H1 (cell line): ENCODE measurements at regions not wholly inside any gene's neighbourhood (a gene's known extent, or its start where the extent isn't known, plus 50 kb on each side); places are given as distances from the start of the nearest gene placed in this dataset.

Experiments
- CTCF ChIA-PET: fragments of 300-600 bp; sonication (Branson Sonifier 250); formaldehyde crosslinking; loops from one replicate; lab custom pipeline; 2021; ENCODE audit not compliant: partially characterized antibody; lab: Charles Lee
- POLR2A ChIA-PET: fragments of 300-600 bp; sonication (Branson Sonifier 250); formaldehyde crosslinking; loops from one replicate; lab custom pipeline; 2021; ENCODE audit warnings: inconsistent platforms; ENCODE audit not compliant: partially characterized antibody; lab: Charles Lee
- DNase-seq, 2 experiments: peaks; one replicate each; pipeline versions ENCODE4 v3.0.0 to v3.0.0-alpha.2; 2010 to 2022; ENCODE audit warnings: low spot score in 2 of 2, low read depth in 1 of 2, mixed read lengths in 1 of 2
- FAIRE-seq: peaks from 2 replicates; lab custom pipeline; 2011; peaks lifted over from hg19 to GRCh38; lab: Jason Lieb, UNC
- H2AFZ ChIP-seq: 2 replicates; pipeline ENCODE4 v1.8.1; 2012; ENCODE audit warnings: low read length, inconsistent platforms
- H2AK5ac ChIP-seq: 2 replicates; pipeline ENCODE4 v1.6.1; 2013; ENCODE audit warnings: low read depth, low read length
- H2BK120ac ChIP-seq: replicated peaks from 2 replicates; pipeline ENCODE3; 2013; ENCODE audit warnings: low read depth, low read length, inconsistent platforms
- H2BK12ac ChIP-seq: 2 replicates; pipeline ENCODE4 v1.6.1; 2013; ENCODE audit warnings: low read depth, low read length
- H2BK15ac ChIP-seq: 2 replicates; pipeline ENCODE4 v1.6.1; 2013; ENCODE audit warnings: low read length
- H2BK20ac ChIP-seq: 2 replicates; pipeline ENCODE4 v1.6.1; 2013; ENCODE audit warnings: low read length
- H2BK5ac ChIP-seq: 2 replicates; pipeline ENCODE4 v1.6.1; 2013; ENCODE audit warnings: low read depth, low read length
- H3K14ac ChIP-seq: 2 replicates; pipeline ENCODE4 v1.6.1; 2013; ENCODE audit warnings: inconsistent platforms; ENCODE audit not compliant: insufficient read length
- H3K18ac ChIP-seq: 2 replicates; pipeline ENCODE4 v1.6.1; 2013; ENCODE audit warnings: low read length; ENCODE audit errors: extremely low read depth
- H3K23ac ChIP-seq: 2 replicates; pipeline ENCODE4 v1.6.1; 2013; ENCODE audit warnings: inconsistent platforms; ENCODE audit not compliant: insufficient read length
- H3K23me2 ChIP-seq: 2 replicates; pipeline ENCODE4 v1.6.1; 2013; ENCODE audit warnings: low read depth, low read length
- H3K27ac ChIP-seq: 2 replicates; pipeline ENCODE4 v1.6.1; 2011; ENCODE audit warnings: low read depth, low read length, inconsistent platforms
- H3K27me3 ChIP-seq, 4 experiments: replicated peaks in 1 of 4; 1 replicate in 1 of 4; 2 replicates in 3 of 4; pipeline versions ENCODE4 v1.6.1 to v1.8.1; 2011 to 2013; ENCODE audit warnings: low read length in 3 of 4, mild to moderate bottlenecking in 3 of 4, inconsistent platforms in 2 of 4, mixed read lengths in 2 of 4, moderate library complexity in 1 of 4; ENCODE audit not compliant: control insufficient read depth in 3 of 4, insufficient read depth in 3 of 4; ENCODE audit errors: extremely low read depth in 1 of 4
- H3K36me3 ChIP-seq, 4 experiments: 2 replicates each; pipeline versions ENCODE4 v1.6.1 to v1.8.1; 2011 to 2013; ENCODE audit warnings: mild to moderate bottlenecking in 4 of 4, low read length in 3 of 4, moderate library complexity in 2 of 4, control low read depth in 1 of 4, inconsistent platforms in 1 of 4; ENCODE audit not compliant: insufficient read depth in 4 of 4, control insufficient read depth in 2 of 4
- H3K4ac ChIP-seq: replicated peaks from 2 replicates; pipeline ENCODE3; 2013; ENCODE audit warnings: low read length, low read depth, mixed read lengths, inconsistent platforms; ENCODE audit not compliant: insufficient read length
- H3K4me1 ChIP-seq, 4 experiments: replicated peaks in 1 of 4; 1 replicate in 1 of 4; 2 replicates in 3 of 4; pipeline versions ENCODE4 v1.6.1 to v1.8.1; 2011 to 2013; ENCODE audit warnings: low read length in 3 of 4, inconsistent platforms in 2 of 4, mixed read lengths in 1 of 4; ENCODE audit not compliant: insufficient read depth in 4 of 4, control insufficient read depth in 3 of 4
- H3K4me2 ChIP-seq, 2 experiments: 2 replicates each; pipeline versions ENCODE4 v1.6.1 to v1.8.1; 2011 to 2013; ENCODE audit warnings: low read depth in 2 of 2, low read length in 2 of 2, control low read depth in 1 of 2, inconsistent platforms in 1 of 2, mild to moderate bottlenecking in 1 of 2; ENCODE audit not compliant: insufficient read depth in 1 of 2
- H3K4me3 ChIP-seq, 4 experiments: fragments of 200-600, 300-600 bp in 1 of 4; sonication (generic), shearing (Covaris generic), sonication (Bioruptor Twin) in 1 of 4; 2 replicates each; pipeline versions ENCODE4 v1.5.1 to v1.8.1; 2011 to 2016; ENCODE audit warnings: low read length in 4 of 4, low read depth in 3 of 4, control low read depth in 2 of 4, inconsistent platforms in 2 of 4, mild to moderate bottlenecking in 2 of 4, mixed read lengths in 1 of 4, moderate library complexity in 1 of 4; ENCODE audit not compliant: insufficient read depth in 2 of 4; ENCODE audit errors: extremely low read depth in 1 of 4
- H3K56ac ChIP-seq: replicated peaks from 2 replicates; pipeline ENCODE3; 2013; ENCODE audit warnings: low read depth, mild to moderate bottlenecking, mixed read lengths, low read length, inconsistent platforms; ENCODE audit not compliant: insufficient read length
- H3K79me1 ChIP-seq: 2 replicates; pipeline ENCODE4 v1.6.1; 2013; ENCODE audit warnings: low read depth, low read length, control low read depth
- H3K79me2 ChIP-seq, 2 experiments: 2 replicates each; pipeline versions ENCODE4 v1.6.1 to v1.8.1; 2012 to 2013; ENCODE audit warnings: low read length in 2 of 2, mild to moderate bottlenecking in 2 of 2, inconsistent platforms in 1 of 2; ENCODE audit not compliant: insufficient read depth in 2 of 2, control insufficient read depth in 1 of 2
- H3K9ac ChIP-seq, 4 experiments: replicated peaks in 1 of 4; 1 replicate in 1 of 4; 2 replicates in 3 of 4; pipeline versions ENCODE4 v1.6.1 to v1.8.1; 2011 to 2013; ENCODE audit warnings: low read depth in 3 of 4, low read length in 3 of 4, control low read depth in 2 of 4, mild to moderate bottlenecking in 2 of 4, moderate library complexity in 2 of 4, inconsistent platforms in 1 of 4; ENCODE audit errors: extremely low read depth in 1 of 4
- H3K9me3 ChIP-seq, 2 experiments: 2 replicates each; pipeline versions ENCODE4 v1.6.1 to v1.8.1; 2012 to 2013; ENCODE audit warnings: mild to moderate bottlenecking in 2 of 2, moderate library complexity in 2 of 2, control low read depth in 1 of 2, inconsistent platforms in 1 of 2, low read depth in 1 of 2, low read length in 1 of 2, mixed read lengths in 1 of 2; ENCODE audit not compliant: insufficient read depth in 2 of 2
- H4K20me1 ChIP-seq, 2 experiments: replicated peaks in 1 of 2; 2 replicates each; pipeline versions ENCODE3 to v1.8.1; 2011 to 2013; ENCODE audit warnings: inconsistent platforms in 2 of 2, low read length in 2 of 2, mild to moderate bottlenecking in 1 of 2; ENCODE audit not compliant: insufficient read depth in 2 of 2, control insufficient read depth in 1 of 2
- H4K5ac ChIP-seq: 2 replicates; pipeline ENCODE4 v1.6.1; 2013; ENCODE audit warnings: low read length, low read depth, mixed read lengths, inconsistent platforms; ENCODE audit not compliant: insufficient read length
- H4K8ac ChIP-seq: 2 replicates; pipeline ENCODE4 v1.8.0; 2013; ENCODE audit warnings: mild to moderate bottlenecking, moderate library complexity, low read length, inconsistent platforms; ENCODE audit not compliant: insufficient read depth; ENCODE audit errors: extremely low read depth
- H4K91ac ChIP-seq: replicated peaks from 2 replicates; pipeline ENCODE3; 2013; ENCODE audit warnings: low read length, mixed read lengths, inconsistent platforms; ENCODE audit not compliant: insufficient read length
- ATF3 ChIP-seq: IDR thresholded peaks from 2 replicates; pipeline ENCODE4 v1.6.1; 2011; ENCODE audit warnings: low read depth, mild to moderate bottlenecking, low read length; ENCODE audit not compliant: insufficient read depth
- BCL11A ChIP-seq, 2 experiments: IDR thresholded peaks; one replicate each; pipeline ENCODE4 v1.6.1; 2011; ENCODE audit warnings: low read depth in 2 of 2, low read length in 2 of 2, mild to moderate bottlenecking in 2 of 2
- BRCA1 ChIP-seq: IDR thresholded peaks from 2 replicates; pipeline ENCODE4 v1.6.1; 2012; ENCODE audit warnings: low read depth, low read length, improper control_type of control experiment
- HDAC6 ChIP-seq: IDR thresholded peaks from one replicate; pipeline ENCODE4 v1.7.1; 2012; ENCODE audit warnings: low read depth, mild to moderate bottlenecking, inconsistent platforms, low read length, moderate library complexity
- KDM1A ChIP-seq: fragments of 200-600, 300-600 bp; sonication (generic); IDR thresholded peaks from 2 replicates; pipeline ENCODE4 v1.7.1; 2016; ENCODE audit warnings: mild to moderate bottlenecking, low read length, borderline replicate concordance
- RNF2 ChIP-seq: fragments of 200-900, 300-1000 bp; sonication (generic); IDR thresholded peaks from 2 replicates; pipeline ENCODE4 v1.7.1; 2016; ENCODE audit warnings: borderline replicate concordance, low read depth, mild to moderate bottlenecking, antibody characterized with exemption, low read length; ENCODE audit not compliant: poor library complexity, severe bottlenecking; ENCODE audit errors: missing control alignments
- TAF1 ChIP-seq: IDR thresholded peaks from 2 replicates; pipeline ENCODE4 v1.6.1; 2011; ENCODE audit warnings: mild to moderate bottlenecking, low read depth, low read length
- WGBS, 2 experiments: shearing (Covaris generic) in 1 of 2; methylation state at CpG; one replicate each; pipeline versions ENCODE4 v1.1.6 to v1.1.7; 2013 to 2015; ENCODE audit warnings: low lambda C conversion rate in 2 of 2, mixed read lengths in 2 of 2, inconsistent platforms in 1 of 2, low coverage in 1 of 2, missing lambda C conversion rate in 1 of 2; ENCODE audit not compliant: insufficient replicate concordance in 2 of 2, insufficient coverage in 1 of 2, insufficient read length in 1 of 2; ENCODE audit errors: extremely low coverage in 1 of 2, missing lambda C conversion rate in 1 of 2; 5-methylcytosine and 5-hydroxymethylcytosine counted together

- H2BK120ac ChIP-seq = no peak overlapping the region
- FAIRE-seq = no peak
- H2AFZ ChIP-seq = 0 out of 2 replicates have a peak overlapping the region, but pooled peaks have one; percentile 41
- H2BK20ac ChIP-seq = no peak overlapping the region
- H3K79me2 ChIP-seq = no peaks in the 10 kb centered on the region
- no peaks in the 10 kb centered on the region for H3K36me3 ChIP-seq
- no peak overlapping the region for H3K14ac ChIP-seq
- no peaks in the 10 kb centered on the region for H3K79me1 ChIP-seq
- H2BK15ac ChIP-seq = no peak overlapping the region
- no peak overlapping the region for H3K4ac ChIP-seq
- H2BK5ac ChIP-seq = no peak overlapping the region
- no peaks in the 10 kb centered on the region for H4K20me1 ChIP-seq
- H3K4me2 ChIP-seq = no peak overlapping the region
- H3K56ac ChIP-seq = no peak overlapping the region
- POLR2A ChIA-PET = no interaction called here
- H3K23me2 ChIP-seq = no peaks in the 10 kb centered on the region
- no peak overlapping the region for H3K9ac ChIP-seq
- H3K4me3 ChIP-seq = no peak overlapping the region
- 87% methylated on average over 7 of the region's 7 CpGs; no CpG with 5 or more reads in 1 of the 2 experiments for WGBS, 2 experiments
- CTCF ChIA-PET = interaction anchor here (1.1 to 4.1 kb wide), 4 partner anchors 11 to 102 kb away, joined by 3 to 16 read pairs (median 3); no protein-coding TSS in a partner anchor
- no peak overlapping the region for H3K18ac ChIP-seq
- no peak overlapping the region for H2AK5ac ChIP-seq
- peaks cover 0 to 6% (median 0%) of the 10 kb centered on the region in 4 experiments; a peak in 3 of 7 replicates for H3K4me1 ChIP-seq
- no peaks in the 10 kb centered on the region; a peak in 1 of 4 replicates for H3K9me3 ChIP-seq
- no peak overlapping the region for H4K5ac ChIP-seq
- H3K23ac ChIP-seq = no peak overlapping the region
- no peak overlapping the region for H2BK12ac ChIP-seq
- H3K27ac ChIP-seq = no peak overlapping the region
- H4K91ac ChIP-seq = no peak overlapping the region
- H3K27me3 ChIP-seq = peaks cover 0 to 1% (median 0%) of the 10 kb centered on the region in 4 experiments; a peak in 1 of 7 replicates
- H4K8ac ChIP-seq = no peak overlapping the region
- no peak for DNase-seq
- TF ChIP-seq BCL11A (IDR thresholded peaks at IDR 0.05; ENCODE audit: low read depth in 2 of 2, low read length in 2 of 2) (no peak), TAF1 (no peak), KDM1A (no peak), ATF3 (no peak), HDAC6 (no peak), BRCA1 (no peak), RNF2 (no peak)
Measured at GRCh38 chr17:11170881-11171280, 70.1 kb upstream of the SHISA6 start.
